DOHH2 (cell line): ENCODE measurements at regions not wholly inside any gene's neighbourhood (a gene's known extent, or its start where the extent isn't known, plus 50 kb on each side); places are given as distances from the start of the nearest gene placed in this dataset.

Source experiments
- H3F3A ChIP-seq: fragments of 200-600 bp; sonication (generic), shearing (Covaris generic); 2 replicates; pipeline ENCODE4 v1.6.0; 2016; ENCODE audit warnings: antibody characterized with exemption, mild to moderate bottlenecking; ENCODE audit not compliant: control insufficient read depth, insufficient read depth
- H3K27ac ChIP-seq: fragments of 200-600 bp; sonication (generic); 2 replicates; pipeline ENCODE4 v1.5.1; 2014; ENCODE audit warnings: low read depth, mild to moderate bottlenecking, low read length, moderate library complexity
- H3K27me3 ChIP-seq: fragments of 200-600 bp; sonication (generic); 2 replicates; pipeline ENCODE4 v1.6.1; 2014; ENCODE audit warnings: mild to moderate bottlenecking, low read length, mixed read lengths; ENCODE audit not compliant: control insufficient read depth
- H3K36me3 ChIP-seq: fragments of 200-600 bp; sonication (generic); 2 replicates; pipeline ENCODE4 v1.6.1; 2014; ENCODE audit warnings: mild to moderate bottlenecking, low read length, moderate library complexity, mixed read lengths; ENCODE audit not compliant: control insufficient read depth
- H3K4me1 ChIP-seq: fragments of 200-600 bp; sonication (generic); 2 replicates; pipeline ENCODE4 v1.6.1; 2014; ENCODE audit warnings: mild to moderate bottlenecking, low read length, mixed read lengths; ENCODE audit not compliant: control insufficient read depth
- H3K4me2 ChIP-seq: fragments of 200-600 bp; sonication (generic); 2 replicates; pipeline ENCODE4 v1.6.0; 2014; ENCODE audit warnings: mild to moderate bottlenecking, low read length, moderate library complexity
- H3K4me3 ChIP-seq: fragments of 200-600 bp; sonication (generic); 2 replicates; pipeline ENCODE4 v1.5.1; 2014; ENCODE audit warnings: mild to moderate bottlenecking, low read length, mixed read lengths
- H3K79me2 ChIP-seq: fragments of 200-600 bp; sonication (generic); 2 replicates; pipeline ENCODE4 v1.6.1; 2014; ENCODE audit warnings: mild to moderate bottlenecking, low read length, mixed read lengths; ENCODE audit not compliant: control insufficient read depth
- H3K9me2 ChIP-seq: fragments of 200-600 bp; sonication (generic); replicated peaks from 2 replicates; pipeline ENCODE4 v1.6.1; 2014; ENCODE audit warnings: mild to moderate bottlenecking, low read length, mixed read lengths; ENCODE audit not compliant: control insufficient read depth
- H3K9me3 ChIP-seq: fragments of 200-600 bp; sonication (generic); 2 replicates; pipeline ENCODE4 v1.6.1; 2014; ENCODE audit warnings: antibody characterized with exemption, low read length, mixed read lengths; ENCODE audit not compliant: control insufficient read depth, insufficient read depth
- H4K20me1 ChIP-seq: fragments of 200-600 bp; sonication (generic); 2 replicates; pipeline ENCODE4 v1.6.0; 2014; ENCODE audit warnings: low read depth, mild to moderate bottlenecking, antibody characterized with exemption, low read length, moderate library complexity; ENCODE audit not compliant: control insufficient read depth, insufficient read depth
- CTCF ChIP-seq: fragments of 200-600 bp; sonication (generic); IDR thresholded peaks from one replicate; pipeline ENCODE4 v1.5.1; 2014; ENCODE audit warnings: antibody characterized with exemption, mild to moderate bottlenecking, low read depth, low read length; ENCODE audit not compliant: poor library complexity, severe bottlenecking
- EZH2phosphoT487 ChIP-seq: fragments of 200-600 bp; sonication (generic); IDR thresholded peaks from 2 replicates; pipeline ENCODE4 v1.6.1; 2017; ENCODE audit warnings: borderline replicate concordance, mild to moderate bottlenecking, antibody characterized with exemption, low read length, moderate library complexity, mixed read lengths

- H3K27ac ChIP-seq: no peak overlapping the region
- no peaks in the 10 kb centered on the region for H3F3A ChIP-seq
- H3K4me2 ChIP-seq: no peak overlapping the region
These were observed 345.7 kb upstream of the WWC1 start for GRCh38 chr5:167945542-167946384.

GRCh38 chr5:167947306-167947705 lies 344.1 kb upstream of the WWC1 start:
- H3K4me2 ChIP-seq: no peak overlapping the region
- H3K79me2 ChIP-seq: no peaks in the 10 kb centered on the region
- no peaks in the 10 kb centered on the region for H3K9me2 ChIP-seq
- H3F3A ChIP-seq: no peaks in the 10 kb centered on the region
- no peaks in the 10 kb centered on the region for H3K9me3 ChIP-seq
- H3K27ac ChIP-seq: no peak overlapping the region
- no peaks in the 10 kb centered on the region for H3K36me3 ChIP-seq
- H3K4me3 ChIP-seq: no peak overlapping the region
- no peak for TF ChIP-seq EZH2phosphoT487
- no peak for TF ChIP-seq CTCF
- H3K4me1 ChIP-seq: no peaks in the 10 kb centered on the region
- no peaks in the 10 kb centered on the region for H3K27me3 ChIP-seq
- H4K20me1 ChIP-seq: no peaks in the 10 kb centered on the region

More at GRCh38 chr5:167945542-167946384, 345.7 kb upstream of the WWC1 start:
- H4K20me1 ChIP-seq: no peaks in the 10 kb centered on the region
- H3K9me3 ChIP-seq: no peaks in the 10 kb centered on the region
- no peaks in the 10 kb centered on the region for H3K4me1 ChIP-seq
- TF ChIP-seq EZH2phosphoT487 (no peak), CTCF (no peak)
- H3K36me3 ChIP-seq: no peaks in the 10 kb centered on the region
- H3K9me2 ChIP-seq: no peaks in the 10 kb centered on the region
- H3K79me2 ChIP-seq: no peaks in the 10 kb centered on the region
- no peak overlapping the region for H3K4me3 ChIP-seq
- H3K27me3 ChIP-seq: no peaks in the 10 kb centered on the region

- Histone ChIP-seq H3F3A (no peaks in the 10 kb centered on the region), H3K4me2 (no peak overlapping the region), H3K79me2 (no peaks in the 10 kb centered on the region), H3K27me3 (no peaks in the 10 kb centered on the region), H3K4me1 (no peaks in the 10 kb centered on the region), H3K36me3 (no peaks in the 10 kb centered on the region), H3K27ac (no peak overlapping the region), H4K20me1 (no peaks in the 10 kb centered on the region), H3K4me3 (no peak overlapping the region), H3K9me3 (no peaks in the 10 kb centered on the region), H3K9me2 (no peaks in the 10 kb centered on the region)
- TF ChIP-seq EZH2phosphoT487 (no peak), CTCF (no peak)
These were observed 343.2 kb upstream of the WWC1 start for GRCh38 chr5:167948251-167948650.
